A673 (cell line): ENCODE measurements at regions not wholly inside any gene's neighbourhood (a gene's known extent, or its start where the extent isn't known, plus 50 kb on each side); places are given as distances from the start of the nearest gene placed in this dataset.

Experiments used
- BruUV-seq: library from RNA; stranded (reverse); fragments of 400-500 nt; replicated peaks from 2 replicates; lab custom pipeline; 2021; lab: Mats Ljungman, UMichigan
- CTCF ChIA-PET: fragments of 300-600 bp; sonication (Branson Sonifier 250); formaldehyde crosslinking; loops from one replicate; lab custom pipeline; 2022; ENCODE audit warnings: antibody characterized with exemption; lab: Charles Lee
- POLR2A ChIA-PET: fragments of 300-600 bp; sonication (Branson Sonifier 250); formaldehyde crosslinking; loops from one replicate; lab custom pipeline; 2022; ENCODE audit warnings: antibody characterized with exemption; ENCODE audit not compliant: low non-redundant PET; lab: Charles Lee
- DNase-seq: peaks from one replicate; pipeline ENCODE4 v3.0.0-alpha.2; 2015; ENCODE audit warnings: low spot score
- H3K27ac ChIP-seq: fragments of 200-600 bp; sonication (generic); 2 replicates; pipeline ENCODE4 v1.5.1; 2016; ENCODE audit warnings: mixed run types, low read depth, mild to moderate bottlenecking, mixed read lengths, antibody characterized with exemption, low read length; ENCODE audit not compliant: poor library complexity, severe bottlenecking
- H3K27me3 ChIP-seq: fragments of 200-600 bp; sonication (generic); replicated peaks from 2 replicates; pipeline ENCODE4 v1.6.1; 2017; ENCODE audit warnings: mixed run types, low read depth, mild to moderate bottlenecking, mixed read lengths, antibody characterized with exemption, low read length; ENCODE audit not compliant: insufficient read depth, poor library complexity
- H3K36me3 ChIP-seq: fragments of 200-600 bp; sonication (generic); 2 replicates; pipeline ENCODE4 v1.6.1; 2016; ENCODE audit warnings: mixed run types, mild to moderate bottlenecking, mixed read lengths, antibody characterized with exemption, low read length; ENCODE audit not compliant: insufficient read depth, poor library complexity, severe bottlenecking
- H3K4me1 ChIP-seq: fragments of 200-600 bp; sonication (generic); 2 replicates; pipeline ENCODE4 v1.6.1; 2017; ENCODE audit warnings: mixed run types, mild to moderate bottlenecking, mixed read lengths, antibody characterized with exemption, low read length; ENCODE audit not compliant: insufficient read depth, poor library complexity, severe bottlenecking
- H3K4me3 ChIP-seq: fragments of 200-600 bp; sonication (generic); 2 replicates; pipeline ENCODE4 v1.5.1; 2016; ENCODE audit warnings: low read depth, mixed run types, mild to moderate bottlenecking, mixed read lengths, low read length; ENCODE audit not compliant: poor library complexity, severe bottlenecking
- H3K9me3 ChIP-seq: fragments of 200-600 bp; sonication (generic); 2 replicates; pipeline ENCODE4 v1.6.1; 2016; ENCODE audit warnings: mixed run types, low read depth, mild to moderate bottlenecking, mixed read lengths, antibody characterized with exemption, low read length; ENCODE audit not compliant: poor library complexity, severe bottlenecking
- EZH2 ChIP-seq: fragments of 200-600 bp; sonication (generic); IDR thresholded peaks from 2 replicates; pipeline ENCODE4 v1.6.1; 2017; ENCODE audit warnings: borderline replicate concordance, low read depth, mild to moderate bottlenecking, mixed read lengths, antibody characterized with exemption, low read length; ENCODE audit not compliant: poor library complexity, severe bottlenecking
- intact Hi-C: fragments of 100-400 bp; cut with micrococcal nuclease; formaldehyde crosslinking; loops from one replicate; pipeline ENCODE4 v1.10.0; 2022; ENCODE audit not compliant: unreplicated experiment
- TF ChIP-seq, protein P1 (sequence below): fragments of 300-800, 200-600 bp; sonication (generic); conservative IDR thresholded peaks from 2 replicates; pipeline ENCODE4 v1.5.1; 2017; ENCODE audit warnings: low read depth, mild to moderate bottlenecking, antibody characterized with exemption, low read length, moderate library complexity, mixed read lengths

DNA sequence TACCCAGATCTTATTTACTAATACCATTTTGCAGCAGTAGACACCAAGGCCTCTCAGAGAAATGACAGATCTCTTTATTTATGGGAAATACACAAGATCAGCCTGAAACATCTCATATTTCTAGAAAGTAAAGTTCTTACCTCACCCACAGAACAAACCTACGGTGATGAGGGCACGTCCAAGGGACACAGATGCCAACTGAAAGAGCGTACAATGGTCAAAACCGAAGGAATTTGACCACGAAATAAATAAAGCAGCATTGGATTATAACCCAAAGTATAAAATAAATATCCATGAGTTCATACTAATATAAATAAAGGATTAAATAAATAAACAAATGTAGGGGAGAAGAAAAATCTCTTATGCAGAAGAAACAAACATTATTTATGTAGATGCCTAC is 747.0 kb downstream of the TNS3 start:
- DNase-seq, result no peak
- Histone ChIP-seq H3K4me3 (no peak overlapping the region), H3K27ac (no peak overlapping the region), H3K27me3 (no peaks in the 10 kb centered on the region), H3K36me3 (no peaks in the 10 kb centered on the region), H3K4me1 (no peaks in the 10 kb centered on the region), H3K9me3 (no peaks in the 10 kb centered on the region)
- TF ChIP-seq, protein P1, sequence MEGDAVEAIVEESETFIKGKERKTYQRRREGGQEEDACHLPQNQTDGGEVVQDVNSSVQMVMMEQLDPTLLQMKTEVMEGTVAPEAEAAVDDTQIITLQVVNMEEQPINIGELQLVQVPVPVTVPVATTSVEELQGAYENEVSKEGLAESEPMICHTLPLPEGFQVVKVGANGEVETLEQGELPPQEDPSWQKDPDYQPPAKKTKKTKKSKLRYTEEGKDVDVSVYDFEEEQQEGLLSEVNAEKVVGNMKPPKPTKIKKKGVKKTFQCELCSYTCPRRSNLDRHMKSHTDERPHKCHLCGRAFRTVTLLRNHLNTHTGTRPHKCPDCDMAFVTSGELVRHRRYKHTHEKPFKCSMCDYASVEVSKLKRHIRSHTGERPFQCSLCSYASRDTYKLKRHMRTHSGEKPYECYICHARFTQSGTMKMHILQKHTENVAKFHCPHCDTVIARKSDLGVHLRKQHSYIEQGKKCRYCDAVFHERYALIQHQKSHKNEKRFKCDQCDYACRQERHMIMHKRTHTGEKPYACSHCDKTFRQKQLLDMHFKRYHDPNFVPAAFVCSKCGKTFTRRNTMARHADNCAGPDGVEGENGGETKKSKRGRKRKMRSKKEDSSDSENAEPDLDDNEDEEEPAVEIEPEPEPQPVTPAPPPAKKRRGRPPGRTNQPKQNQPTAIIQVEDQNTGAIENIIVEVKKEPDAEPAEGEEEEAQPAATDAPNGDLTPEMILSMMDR, result no peak
- TF ChIP-seq EZH2, result no peak
- intact Hi-C loops, result no loop called here
- ChIA-PET POLR2A (no interaction called here), CTCF (no interaction called here)
- no TSS peak for BruUV-seq

DNA sequence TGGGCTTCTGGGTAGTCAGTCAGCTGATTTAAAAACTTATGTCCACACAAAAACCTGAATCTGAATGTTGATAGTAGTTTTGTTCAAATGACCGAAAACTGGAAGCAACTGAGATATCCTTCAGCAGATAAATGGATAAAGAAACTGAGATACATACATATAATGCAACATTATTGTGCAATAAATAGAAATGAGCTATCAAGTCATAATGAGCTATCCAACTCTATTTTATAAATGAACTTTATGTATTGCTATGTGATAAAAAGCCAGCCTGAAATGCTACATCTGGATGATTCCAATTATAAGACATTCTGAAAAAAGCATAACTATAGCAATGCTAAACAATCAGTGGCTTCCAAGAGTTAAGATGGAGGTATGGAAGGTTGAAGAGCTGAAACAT is 748.7 kb downstream of the TNS3 start:
- no peak for TF ChIP-seq EZH2
- TF ChIP-seq, protein P1, result no peak
- DNase-seq, result no peak
- no peaks in the 10 kb centered on the region for H3K36me3 ChIP-seq
- intact Hi-C loops, result no loop called here
- no TSS peak for BruUV-seq
- ChIA-PET CTCF (no interaction called here), POLR2A (no interaction called here)
- H3K4me3 ChIP-seq, result no peak overlapping the region
- no peaks in the 10 kb centered on the region for H3K9me3 ChIP-seq
- H3K27me3 ChIP-seq, result no peaks in the 10 kb centered on the region
- H3K27ac ChIP-seq, result no peak overlapping the region
- H3K4me1 ChIP-seq, result no peaks in the 10 kb centered on the region

DNA sequence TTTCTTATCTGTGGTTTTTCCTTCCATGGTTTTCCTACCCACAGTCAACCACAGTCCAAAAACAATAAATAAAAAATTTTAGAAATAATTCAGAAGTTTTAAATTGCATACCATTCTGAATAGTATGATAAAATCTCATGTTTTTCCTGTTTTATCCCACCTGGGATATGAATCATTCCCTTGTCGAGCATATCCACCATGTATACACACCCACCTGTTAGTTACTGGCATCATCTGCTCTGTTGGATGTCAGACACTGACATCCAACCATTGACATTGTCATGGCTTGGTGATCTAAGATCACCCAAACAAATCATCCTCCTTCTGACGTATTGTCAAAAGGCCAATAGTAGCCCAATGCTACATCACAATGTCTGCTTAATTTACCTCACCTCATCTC is 749.8 kb downstream of the TNS3 start:
- ChIA-PET POLR2A (no interaction called here), CTCF (no interaction called here)
- no TSS peak for BruUV-seq
- H3K27me3 ChIP-seq, result no peaks in the 10 kb centered on the region
- no peak overlapping the region for H3K27ac ChIP-seq
- intact Hi-C loops, result no loop called here
- no peaks in the 10 kb centered on the region for H3K9me3 ChIP-seq
- no peaks in the 10 kb centered on the region for H3K4me1 ChIP-seq
- no peak for TF ChIP-seq EZH2
- TF ChIP-seq, protein P1, result no peak
- no peaks in the 10 kb centered on the region for H3K36me3 ChIP-seq
- no peak for DNase-seq
- no peak overlapping the region for H3K4me3 ChIP-seq
